HCT116 (cell line): ENCODE measurements at regions not wholly inside any gene's neighbourhood (a gene's known extent, or its start where the extent isn't known, plus 50 kb on each side); places are given as distances from the start of the nearest gene placed in this dataset.

Experiments used
- ATAC-seq: fragments of 200-7000 bp; cut with Tn5 transposase; 2 replicates; pipeline ENCODE4 v1.9.1; 2020; ENCODE audit warnings: mild to moderate bottlenecking, moderate library complexity
- BruUV-seq: library from RNA; stranded (reverse); fragments of 400-500 nt; replicated peaks from 2 replicates; lab custom pipeline; 2021; lab: Mats Ljungman, UMichigan
- CTCF ChIA-PET: fragments of 300-600 bp; sonication (Branson Sonifier 250); formaldehyde crosslinking; loops from one replicate; lab custom pipeline; 2021; ENCODE audit warnings: antibody characterized with exemption; lab: Charles Lee
- POLR2A ChIA-PET: fragments of 300-600, 350-600 bp; sonication (Branson Sonifier 250); formaldehyde crosslinking; loops from one replicate; lab custom pipeline; 2021; ENCODE audit warnings: antibody characterized with exemption; lab: Charles Lee
- RAD21 ChIA-PET, 2 experiments: fragments of 300-600 bp; sonication (Branson Sonifier 250); formaldehyde crosslinking; loops; one replicate each; lab custom pipeline; 2023; ENCODE audit warnings: low total read pairs in 2 of 2; ENCODE audit not compliant: uncharacterized antibody in 2 of 2, unreplicated experiment in 2 of 2, low non-redundant PET in 1 of 2; lab: Charles Lee
- DNase-seq: peaks from one replicate; pipeline ENCODE4 v3.0.0-alpha.2; 2010; ENCODE audit warnings: low read depth, low spot score
- H2AFZ ChIP-seq: fragments of 200-600 bp; shearing (Covaris generic), sonication (generic); 2 replicates; pipeline ENCODE4 v1.6.1; 2017; ENCODE audit warnings: low read depth, mixed run types, mixed read lengths, antibody characterized with exemption, low read length; ENCODE audit not compliant: poor library complexity, severe bottlenecking
- H3K27ac ChIP-seq: 2 replicates; pipeline ENCODE4 v1.5.1; 2012; ENCODE audit warnings: low read depth, low read length
- H3K27me3 ChIP-seq: fragments of 200-600 bp; sonication (generic); 2 replicates; pipeline ENCODE4 v1.6.1; 2016; ENCODE audit warnings: mixed run types, low read length, mixed read lengths; ENCODE audit not compliant: insufficient read depth
- H3K36me3 ChIP-seq, 2 experiments: fragments of 200-500 bp in 1 of 2; fragments of 200-600 bp in 1 of 2; sonication (Bioruptor generic) in 1 of 2; sonication (generic) in 1 of 2; 2 replicates each; pipeline versions ENCODE4 v1.5.1 to v1.6.1; 2014 to 2016; ENCODE audit warnings: low read length in 2 of 2, inconsistent platforms in 1 of 2, mixed read lengths in 1 of 2, mixed run types in 1 of 2; ENCODE audit not compliant: insufficient read depth in 2 of 2, control insufficient read depth in 1 of 2
- H3K4me1 ChIP-seq, 2 experiments: fragments of 200-600 bp in 1 of 2; sonication (generic) in 1 of 2; 2 replicates each; pipeline versions ENCODE4 v1.5.1 to v1.6.1; 2012 to 2017; ENCODE audit warnings: low read length in 2 of 2, inconsistent platforms in 1 of 2, mild to moderate bottlenecking in 1 of 2, mixed read lengths in 1 of 2, mixed run types in 1 of 2, moderate library complexity in 1 of 2; ENCODE audit not compliant: insufficient read depth in 2 of 2, control insufficient read depth in 1 of 2
- H3K4me2 ChIP-seq: fragments of 200-600 bp; sonication (generic); 2 replicates; pipeline ENCODE4 v1.6.1; 2017; ENCODE audit warnings: mixed run types, low read length, mixed read lengths
- H3K4me3 ChIP-seq, 2 experiments: fragments of 200-600 bp in 1 of 2; sonication (generic) in 1 of 2; replicated peaks in 1 of 2; 2 replicates each; pipeline ENCODE4 v1.5.1; 2011 to 2016; ENCODE audit warnings: low read length in 2 of 2, control low read depth in 1 of 2, low read depth in 1 of 2, mild to moderate bottlenecking in 1 of 2, mixed read lengths in 1 of 2, mixed run types in 1 of 2
- H3K79me2 ChIP-seq: fragments of 200-600 bp; sonication (generic); 2 replicates; pipeline ENCODE4 v1.6.1; 2017; ENCODE audit warnings: mild to moderate bottlenecking, mixed run types, low read length, moderate library complexity, mixed read lengths; ENCODE audit not compliant: insufficient read depth
- H3K9ac ChIP-seq: fragments of 200-600 bp; sonication (generic); 2 replicates; pipeline ENCODE4 v1.6.1; 2016; ENCODE audit warnings: low read length, mixed read lengths
- H3K9me2 ChIP-seq: fragments of 200-600 bp; sonication (generic), shearing (Covaris generic); 2 replicates; pipeline ENCODE4 v1.6.1; 2017; ENCODE audit warnings: mixed run types, mild to moderate bottlenecking, moderate library complexity; ENCODE audit not compliant: insufficient read depth
- H3K9me3 ChIP-seq, 2 experiments: fragments of 200-500 bp in 1 of 2; fragments of 200-600 bp in 1 of 2; sonication (Bioruptor generic) in 1 of 2; sonication (generic) in 1 of 2; 2 replicates each; pipeline ENCODE4 v1.6.1; 2014 to 2017; ENCODE audit warnings: low read length in 2 of 2, mixed read lengths in 2 of 2, inconsistent platforms in 1 of 2, low read depth in 1 of 2, mild to moderate bottlenecking in 1 of 2, mixed run types in 1 of 2, moderate library complexity in 1 of 2; ENCODE audit not compliant: control insufficient read depth in 1 of 2, insufficient read depth in 1 of 2
- H4K20me1 ChIP-seq: fragments of 200-600 bp; sonication (generic), shearing (Covaris generic); 2 replicates; pipeline ENCODE4 v1.6.1; 2017; ENCODE audit warnings: mixed run types, mild to moderate bottlenecking, moderate library complexity; ENCODE audit not compliant: insufficient read depth
- CBX3 ChIP-seq: IDR thresholded peaks from 2 replicates; pipeline ENCODE4 v1.6.1; 2012; ENCODE audit warnings: low read depth
- EZH2 ChIP-seq: fragments of 200-600 bp; sonication (generic); IDR thresholded peaks from 2 replicates; pipeline ENCODE4 v1.6.1; 2017; ENCODE audit warnings: antibody characterized with exemption, mixed run types
- MAX ChIP-seq: IDR thresholded peaks from 2 replicates; pipeline ENCODE4 v1.6.1; 2012
- POLR2AphosphoS5 ChIP-seq: IDR thresholded peaks from 2 replicates; pipeline ENCODE4 v1.6.1; 2011; ENCODE audit warnings: mild to moderate bottlenecking, low read depth, low read length, moderate library complexity
- REST ChIP-seq: IDR thresholded peaks from 2 replicates; pipeline ENCODE4 v1.6.1; 2012; ENCODE audit warnings: low read depth
- ZBTB33 ChIP-seq: IDR thresholded peaks from 2 replicates; pipeline ENCODE4 v1.6.1; 2011; ENCODE audit warnings: mild to moderate bottlenecking, low read length, moderate library complexity; ENCODE audit not compliant: insufficient replicate concordance; ENCODE audit errors: extremely low read depth
- ZFX ChIP-seq: fragments of 450-650 bp; IDR thresholded peaks from 2 replicates; pipeline ENCODE4 v1.6.1; 2017
- intact Hi-C: fragments of 100-400 bp; cut with micrococcal nuclease; formaldehyde crosslinking; loops from 2 replicates; pipeline ENCODE4 v1.10.0; 2022

- Histone ChIP-seq H3K9me3 (no peaks in the 10 kb centered on the region), H2AFZ (no peak overlapping the region), H3K9ac (no peak overlapping the region), H3K27ac (no peak overlapping the region), H4K20me1 (no peaks in the 10 kb centered on the region), H3K27me3 (no peaks in the 10 kb centered on the region), H3K79me2 (no peaks in the 10 kb centered on the region), H3K4me3 (no peak overlapping the region), H3K4me2 (no peak overlapping the region), H3K36me3 (no peaks in the 10 kb centered on the region), H3K9me2 (no peaks in the 10 kb centered on the region), H3K4me1 (no peaks in the 10 kb centered on the region)
- no peak for TF ChIP-seq CBX3
- TF ChIP-seq EZH2 = no peak
- TF ChIP-seq MAX = no peak
- TF ChIP-seq REST = no peak
- TF ChIP-seq POLR2AphosphoS5 = no peak
- no peak for TF ChIP-seq ZFX
- no peak for TF ChIP-seq ZBTB33
- no peak for DNase-seq
- POLR2A ChIA-PET = no interaction called here
- RAD21 ChIA-PET = no interaction called here
- intact Hi-C loops = no loop called here
- no TSS peak for BruUV-seq
- CTCF ChIA-PET = no interaction called here
- no peak for ATAC-seq
Observed at GRCh38 chr9:79127661-79128060, 444.1 kb upstream of the TLE4 start.
